ENCODE measurements at regions not wholly inside any gene's neighbourhood (a gene's known extent, or its start where the extent isn't known, plus 50 kb on each side); places are given as distances from the start of the nearest gene placed in this dataset.

GRCh38 chr3:72327008-72327407, 521.2 kb downstream of the SHQ1 start:
- no peak for DNase-seq (ENCODE audit: low read depth in 2 of 2)

- no peak for DNase-seq (ENCODE audit: low read depth in 2 of 2)
These were observed 523.9 kb downstream of the SHQ1 start for GRCh38 chr3:72324253-72324811.

GRCh38 chr3:72323773-72324172, 524.5 kb downstream of the SHQ1 start:
- DNase-seq (ENCODE audit: low read depth in 2 of 2): no peak

- DNase-seq (ENCODE audit: low read depth in 2 of 2): no peak
These were observed 525.8 kb downstream of the SHQ1 start for GRCh38 chr3:72322264-72322976.

- no peak for DNase-seq (ENCODE audit: low read depth in 2 of 2)
These were observed 527.3 kb downstream of the SHQ1 start for GRCh38 chr3:72320955-72321303.

- no peak for DNase-seq (ENCODE audit: low read depth in 2 of 2)
These were observed 527.9 kb downstream of the SHQ1 start for GRCh38 chr3:72320095-72320954.

- DNase-seq (ENCODE audit: low read depth in 2 of 2): no peak
These were observed 528.8 kb downstream of the SHQ1 start for GRCh38 chr3:72319194-72320094.

GRCh38 chr3:72318504-72319193, 529.6 kb downstream of the SHQ1 start:
- no peak for DNase-seq (ENCODE audit: low read depth in 2 of 2)

GRCh38 chr3:72317491-72317890, 530.8 kb downstream of the SHQ1 start:
- DNase-seq (ENCODE audit: low read depth in 2 of 2): no peak

- DNase-seq (ENCODE audit: low read depth in 2 of 2): no peak
These were observed 531.6 kb downstream of the SHQ1 start for GRCh38 chr3:72316501-72317279.

- DNase-seq (ENCODE audit: low read depth in 2 of 2): no peak
These were observed 528.4 kb upstream of the PROK2 start for GRCh38 chr3:72313308-72313707.

GRCh38 chr3:72312339-72312738, 527.4 kb upstream of the PROK2 start:
- no peak for DNase-seq (ENCODE audit: low read depth in 2 of 2)

GRCh38 chr3:72311425-72311824, 526.5 kb upstream of the PROK2 start:
- no peak for DNase-seq (ENCODE audit: low read depth in 2 of 2)

- DNase-seq (ENCODE audit: low read depth in 2 of 2): no peak
These were observed 525.8 kb upstream of the PROK2 start for GRCh38 chr3:72310419-72311380.

- no peak for DNase-seq (ENCODE audit: low read depth in 2 of 2)
These were observed 524.9 kb upstream of the PROK2 start for GRCh38 chr3:72309661-72310418.

GRCh38 chr3:72308641-72309040, 523.7 kb upstream of the PROK2 start:
- no peak for DNase-seq (ENCODE audit: low read depth in 2 of 2)

GRCh38 chr3:72307438-72308115, 522.6 kb upstream of the PROK2 start:
- DNase-seq (ENCODE audit: low read depth in 2 of 2): no peak

- no peak for DNase-seq (ENCODE audit: low read depth in 2 of 2)
These were observed 521.9 kb upstream of the PROK2 start for GRCh38 chr3:72306800-72307341.

Measured in stimulated activated CD4-positive, alpha-beta T cell treated with anti-CD3 and anti-CD28 coated beads, Interleukin-12 subunit alpha, Interleukin-12 subunit beta, amount 100 ng/mL, for 24 hours (primary cell).